ENCODE measurements at regions not wholly inside any gene's neighbourhood (a gene's known extent, or its start where the extent isn't known, plus 50 kb on each side); places are given as distances from the start of the nearest gene placed in this dataset.

- H3K4me3 Mint-ChIP-seq, result no peak overlapping the region
- peaks cover 12% of the 10 kb centered on the region for H3K4me1 Mint-ChIP-seq (ENCODE audit: unreplicated experiment)
- DNase-seq (ENCODE audit: extremely low spot score, unreplicated experiment), result no peak
- no peaks in the 10 kb centered on the region for H3K9me3 Mint-ChIP-seq
- H3K27me3 Mint-ChIP-seq, result peaks cover 17% of the 10 kb centered on the region
- TF ChIP-seq CTCF (conservative IDR thresholded peaks at IDR 0.05), result no peak
- no peak overlapping the region for H3K27ac Mint-ChIP-seq
- no peaks in the 10 kb centered on the region for H3K36me3 Mint-ChIP-seq
Observed at GRCh38 chr3:194756460-194756779, 70.7 kb downstream of the FAM43A start.

GRCh38 chr3:194756791-194757325, 71.2 kb downstream of the FAM43A start:
- TF ChIP-seq CTCF (conservative IDR thresholded peaks at IDR 0.05), result no peak
- no peaks in the 10 kb centered on the region for H3K36me3 Mint-ChIP-seq
- peaks cover 22% of the 10 kb centered on the region for H3K27me3 Mint-ChIP-seq
- H3K4me1 Mint-ChIP-seq (ENCODE audit: unreplicated experiment), result peaks cover 15% of the 10 kb centered on the region
- DNase-seq (ENCODE audit: extremely low spot score, unreplicated experiment), result no peak
- H3K4me3 Mint-ChIP-seq, result no peak overlapping the region
- H3K9me3 Mint-ChIP-seq, result no peaks in the 10 kb centered on the region
- no peak overlapping the region for H3K27ac Mint-ChIP-seq

- H3K27me3 Mint-ChIP-seq, result peaks cover 24% of the 10 kb centered on the region
- no peaks in the 10 kb centered on the region for H3K9me3 Mint-ChIP-seq
- no peak for TF ChIP-seq CTCF (conservative IDR thresholded peaks at IDR 0.05)
- H3K4me1 Mint-ChIP-seq (ENCODE audit: unreplicated experiment), result peaks cover 15% of the 10 kb centered on the region
- no peaks in the 10 kb centered on the region for H3K36me3 Mint-ChIP-seq
- H3K27ac Mint-ChIP-seq, result no peak overlapping the region
- H3K4me3 Mint-ChIP-seq, result no peak overlapping the region
- no peak for DNase-seq (ENCODE audit: extremely low spot score, unreplicated experiment)
Observed at GRCh38 chr3:194757647-194758061, 72.0 kb downstream of the FAM43A start.

- Mint-ChIP-seq H3K36me3 (no peaks in the 10 kb centered on the region), H3K27me3 (peaks cover 24% of the 10 kb centered on the region), H3K9me3 (no peaks in the 10 kb centered on the region), H3K4me3 (no peak overlapping the region), H3K27ac (no peak overlapping the region), H3K4me1 (ENCODE audit: unreplicated experiment) (peaks cover 15% of the 10 kb centered on the region)
- no peak for TF ChIP-seq CTCF (conservative IDR thresholded peaks at IDR 0.05)
- no peak for DNase-seq (ENCODE audit: extremely low spot score, unreplicated experiment)
Observed at GRCh38 chr3:194758716-194759115, 73.0 kb downstream of the FAM43A start.

GRCh38 chr3:194760494-194761137, 74.9 kb downstream of the FAM43A start:
- Mint-ChIP-seq H3K4me1 (ENCODE audit: unreplicated experiment) (peaks cover 15% of the 10 kb centered on the region), H3K36me3 (no peaks in the 10 kb centered on the region), H3K27ac (no peak overlapping the region), H3K27me3 (peaks cover 24% of the 10 kb centered on the region), H3K9me3 (no peaks in the 10 kb centered on the region), H3K4me3 (no peak overlapping the region)
- TF ChIP-seq CTCF (conservative IDR thresholded peaks at IDR 0.05), result no peak
- DNase-seq (ENCODE audit: extremely low spot score, unreplicated experiment), result no peak
